NCI-H82 (cell line): ENCODE measurements at regions not wholly inside any gene's neighbourhood (a gene's known extent, or its start where the extent isn't known, plus 50 kb on each side); places are given as distances from the start of the nearest gene placed in this dataset.
A peak's percentile ranks its signal among the peaks of the same experiment; 100 is the strongest.

Experiments used
- DNase-seq: peaks from one replicate; lab custom pipeline; 2025; lab: John Stamatoyannopoulos, UW

- no peak for DNase-seq
Observed at GRCh38 chr17:79174905-79175856, 100.6 kb downstream of the ENGASE start.

- no peak for DNase-seq
Observed at GRCh38 chr17:79174193-79174765, 99.7 kb downstream of the ENGASE start.

GRCh38 chr17:79171188-79171587 is 96.6 kb downstream of the ENGASE start:
- DNase-seq = peak; percentile 28

- no peak for DNase-seq
Observed at GRCh38 chr17:79169861-79170260, 95.2 kb downstream of the ENGASE start.

- DNase-seq = no peak
Observed at GRCh38 chr17:79169366-79169765, 94.7 kb downstream of the ENGASE start.

- no peak for DNase-seq
Observed at GRCh38 chr17:79168486-79169055, 93.9 kb downstream of the ENGASE start.

- DNase-seq = no peak
Observed at GRCh38 chr17:79167486-79167885, 92.9 kb downstream of the ENGASE start.

- DNase-seq = no peak
Observed at GRCh38 chr17:79165756-79166473, 91.3 kb downstream of the ENGASE start.

GRCh38 chr17:79164913-79165695 is 90.5 kb downstream of the ENGASE start:
- DNase-seq = no peak

- DNase-seq = no peak
Observed at GRCh38 chr17:79164408-79164807, 89.8 kb downstream of the ENGASE start.

- no peak for DNase-seq
Observed at GRCh38 chr17:79163071-79163470, 88.4 kb downstream of the ENGASE start.

GRCh38 chr17:79162012-79162963 is 87.7 kb downstream of the ENGASE start:
- no peak for DNase-seq

- no peak for DNase-seq
Observed at GRCh38 chr17:79160980-79161636, 86.5 kb downstream of the ENGASE start.

GRCh38 chr17:79159926-79160325 is 85.3 kb downstream of the ENGASE start:
- peak; percentile 75 for DNase-seq

- no peak for DNase-seq
Observed at GRCh38 chr17:79159471-79159870, 84.8 kb downstream of the ENGASE start.

GRCh38 chr17:79156463-79157095 is 82.0 kb downstream of the ENGASE start:
- no peak for DNase-seq

GRCh38 chr17:79155701-79156100 is 81.1 kb downstream of the ENGASE start:
- DNase-seq = no peak

GRCh38 chr17:79154951-79155585 is 80.4 kb downstream of the ENGASE start:
- no peak for DNase-seq

GRCh38 chr17:79154446-79154845 is 79.8 kb downstream of the ENGASE start:
- DNase-seq = no peak
